Endothelial cell of umbilical vein (primary cell): ENCODE measurements at regions not wholly inside any gene's neighbourhood (a gene's known extent, or its start where the extent isn't known, plus 50 kb on each side); places are given as distances from the start of the nearest gene placed in this dataset.

Source experiments
- BruUV-seq: library from RNA; stranded (reverse); fragments of 400-500 nt; replicated peaks from 2 replicates; lab custom pipeline; 2021; lab: Mats Ljungman, UMichigan
- CTCF ChIA-PET: fragments of 300-600, 350-600 bp; sonication (Branson Sonifier 250); formaldehyde crosslinking; loops from one replicate; lab custom pipeline; 2021; ENCODE audit warnings: antibody characterized with exemption, inconsistent platforms; lab: Charles Lee
- POLR2A ChIA-PET: fragments of 300-600, 350-600 bp; sonication (Branson Sonifier 250); formaldehyde crosslinking; loops from one replicate; lab custom pipeline; 2021; ENCODE audit warnings: antibody characterized with exemption, inconsistent platforms; lab: Charles Lee
- DNase-seq: peaks from one replicate; pipeline ENCODE4 v3.0.0-alpha.2; 2011; ENCODE audit warnings: low read depth, low spot score
- FAIRE-seq: peaks from 2 replicates; lab custom pipeline; 2011; peaks lifted over from hg19 to GRCh38; lab: Jason Lieb, UNC
- H2AFZ ChIP-seq: 2 replicates; pipeline ENCODE4 v1.6.0; 2012; ENCODE audit warnings: low read depth, low read length, control low read depth, inconsistent platforms
- H3K27ac ChIP-seq: 2 replicates; pipeline ENCODE4 v1.5.1; 2011; ENCODE audit warnings: low read depth, mild to moderate bottlenecking, control low read depth, low read length, moderate library complexity; ENCODE audit not compliant: insufficient read depth
- H3K27me3 ChIP-seq, 2 experiments: 2 replicates each; pipeline versions ENCODE4 v1.6.0 to v1.6.1; 2011; ENCODE audit warnings: low read length in 2 of 2, mixed read lengths in 1 of 2; ENCODE audit not compliant: control insufficient read depth in 2 of 2, insufficient read depth in 2 of 2
- H3K36me3 ChIP-seq, 2 experiments: 2 replicates in 1 of 2; 3 replicates in 1 of 2; pipeline ENCODE4 v1.5.1; 2011; ENCODE audit warnings: low read length in 2 of 2, mild to moderate bottlenecking in 1 of 2, moderate library complexity in 1 of 2; ENCODE audit not compliant: control insufficient read depth in 2 of 2, insufficient read depth in 2 of 2; ENCODE audit errors: extremely low read depth in 1 of 2
- H3K4me1 ChIP-seq: 3 replicates; pipeline ENCODE4 v1.5.1; 2011; ENCODE audit warnings: mild to moderate bottlenecking, low read length; ENCODE audit not compliant: control insufficient read depth, insufficient read depth; ENCODE audit errors: extremely low read depth
- H3K4me2 ChIP-seq: 2 replicates; pipeline ENCODE4 v1.6.1; 2011; ENCODE audit warnings: low read length, control low read depth, mixed read lengths; ENCODE audit not compliant: insufficient read depth
- H3K4me3 ChIP-seq, 3 experiments: fragments of 200-600 bp in 1 of 3; sonication (generic), shearing (Covaris generic) in 1 of 3; replicated peaks in 1 of 3; 2 replicates each; pipeline ENCODE4 v1.5.1; 2011 to 2016; ENCODE audit warnings: control low read depth in 3 of 3, low read length in 3 of 3, mild to moderate bottlenecking in 2 of 3, inconsistent platforms in 1 of 3, low read depth in 1 of 3, moderate library complexity in 1 of 3; ENCODE audit not compliant: insufficient read depth in 1 of 3
- H3K79me2 ChIP-seq: 2 replicates; pipeline ENCODE4 v1.6.0; 2012; ENCODE audit warnings: low read length, inconsistent platforms; ENCODE audit not compliant: control insufficient read depth, insufficient read depth
- H3K9ac ChIP-seq: replicated peaks from 2 replicates; pipeline ENCODE3; 2011; ENCODE audit warnings: low read length, control low read depth; ENCODE audit not compliant: insufficient read depth; ENCODE audit errors: extremely low read depth
- H3K9me1 ChIP-seq: replicated peaks from 3 replicates; pipeline ENCODE4 v1.6.0; 2011; ENCODE audit warnings: mild to moderate bottlenecking, low read length; ENCODE audit not compliant: control insufficient read depth, insufficient read depth; ENCODE audit errors: extremely low read depth
- H3K9me3 ChIP-seq: replicated peaks from 2 replicates; pipeline ENCODE4 v1.5.1; 2012; ENCODE audit warnings: low read length, inconsistent platforms; ENCODE audit not compliant: control insufficient read depth, insufficient read depth
- H4K20me1 ChIP-seq: replicated peaks from 2 replicates; pipeline ENCODE3; 2011; ENCODE audit warnings: mild to moderate bottlenecking, low read length; ENCODE audit not compliant: control insufficient read depth, insufficient read depth; ENCODE audit errors: extremely low read depth
- CTCF ChIP-seq, 2 donors: IDR thresholded peaks; 1 replicate in 1 of 2; 2 replicates in 1 of 2; pipeline ENCODE4 v1.5.1; 2011; ENCODE audit warnings: low read length in 2 of 2, mild to moderate bottlenecking in 2 of 2, moderate library complexity in 2 of 2, control low read depth in 1 of 2, inconsistent platforms in 1 of 2, low read depth in 1 of 2; ENCODE audit not compliant: insufficient read depth in 1 of 2; ENCODE audit errors: extremely low read depth in 1 of 2
- EZH2 ChIP-seq: IDR thresholded peaks from 2 replicates; pipeline ENCODE4 v1.6.1; 2012; ENCODE audit warnings: borderline replicate concordance, low read depth, mild to moderate bottlenecking, moderate library complexity, low read length, inconsistent platforms; ENCODE audit not compliant: severe bottlenecking
- FOS ChIP-seq: IDR thresholded peaks from 2 replicates; pipeline ENCODE4 v1.6.1; 2011; ENCODE audit warnings: mild to moderate bottlenecking, low read length, moderate library complexity, borderline replicate concordance; ENCODE audit not compliant: insufficient read depth
- GATA2 ChIP-seq: IDR thresholded peaks from 2 replicates; pipeline ENCODE4 v1.7.0; 2011; ENCODE audit warnings: low read depth, mild to moderate bottlenecking, moderate library complexity, mixed read lengths, low read length; ENCODE audit not compliant: insufficient read length, insufficient read depth
- JUN ChIP-seq: IDR thresholded peaks from 2 replicates; pipeline ENCODE4 v1.6.1; 2011; ENCODE audit warnings: borderline replicate concordance, low read depth; ENCODE audit not compliant: insufficient read length, insufficient read depth
- MAX ChIP-seq: IDR thresholded peaks from 2 replicates; pipeline ENCODE4 v1.6.1; 2011; ENCODE audit not compliant: insufficient read depth, insufficient read length
- MYC ChIP-seq: IDR thresholded peaks from one replicate; pipeline ENCODE4 v1.6.1; 2011; ENCODE audit warnings: mild to moderate bottlenecking, low read depth, low read length
- POLR2A ChIP-seq: IDR thresholded peaks from 2 replicates; pipeline ENCODE4 v1.6.1; 2012; ENCODE audit warnings: low read depth, mild to moderate bottlenecking, control low read depth, low read length
- POLR2AphosphoS5 ChIP-seq: IDR thresholded peaks from 2 replicates; pipeline ENCODE4 v1.6.1; 2012; ENCODE audit warnings: low read depth, mild to moderate bottlenecking, control low read depth, low read length, moderate library complexity; ENCODE audit not compliant: insufficient read depth
- dilution Hi-C: fragments of 300-500 bp; cut with MboI; formaldehyde crosslinking; loops from one replicate; pipeline ENCODE4 v1.15.0; 2019; ENCODE audit warnings: low sequenced_read_pairs; ENCODE audit not compliant: extremely low pct_ligation_motif_present
- intact Hi-C: fragments of 100-400 bp; cut with micrococcal nuclease; formaldehyde crosslinking; loops from one replicate; pipeline ENCODE4 v1.10.0; 2022

GRCh38 chr5:114001076-114001475, 360.8 kb upstream of the KCNN2 start:
- intact Hi-C loops, result no loop called here
- no peak for FAIRE-seq
- H3K9ac ChIP-seq, result no peak overlapping the region
- H3K4me3 ChIP-seq, result no peak overlapping the region
- dilution Hi-C loops, result no loop called here
- H3K4me2 ChIP-seq, result no peak overlapping the region
- H3K27ac ChIP-seq, result no peak overlapping the region
- H4K20me1 ChIP-seq, result no peaks in the 10 kb centered on the region
- POLR2A ChIA-PET, result no interaction called here
- no peaks in the 10 kb centered on the region for H3K79me2 ChIP-seq
- H3K9me3 ChIP-seq, result no peaks in the 10 kb centered on the region
- TF ChIP-seq GATA2, result no peak
- H3K9me1 ChIP-seq, result no peaks in the 10 kb centered on the region
- CTCF ChIA-PET, result interaction anchor here (1.2 kb wide), 1 partner anchor 446 kb away, joined by 4 read pairs; no protein-coding TSS in a partner anchor
- H3K4me1 ChIP-seq, result no peaks in the 10 kb centered on the region
- no peaks in the 10 kb centered on the region for H3K36me3 ChIP-seq
- H3K27me3 ChIP-seq, result no peaks in the 10 kb centered on the region
- BruUV-seq, result no TSS peak
- DNase-seq, result no peak
- H2AFZ ChIP-seq, result no peak overlapping the region

- Histone ChIP-seq H3K36me3 (no peaks in the 10 kb centered on the region), H3K9me1 (no peaks in the 10 kb centered on the region), H4K20me1 (no peaks in the 10 kb centered on the region), H3K4me2 (no peak overlapping the region), H3K4me3 (no peak overlapping the region), H3K4me1 (no peaks in the 10 kb centered on the region), H2AFZ (no peak overlapping the region), H3K27me3 (no peaks in the 10 kb centered on the region), H3K27ac (no peak overlapping the region), H3K79me2 (no peaks in the 10 kb centered on the region), H3K9me3 (no peaks in the 10 kb centered on the region), H3K9ac (no peak overlapping the region)
- TF ChIP-seq GATA2 (no peak), MAX (no peak), CTCF (IDR thresholded peaks at IDR 0.05; ENCODE audit: extremely low read depth in 1 of 2, insufficient read depth in 1 of 2, low read depth in 1 of 2, low read length in 2 of 2) (no peak), MYC (no peak), EZH2 (no peak), FOS (no peak), POLR2A (no peak), POLR2AphosphoS5 (no peak), JUN (no peak)
- dilution Hi-C loops, result no loop called here
- ChIA-PET POLR2A (no interaction called here), CTCF (interaction anchor here (0.7 kb wide), 1 partner anchor 8 kb away, joined by 3 read pairs; no protein-coding TSS in a partner anchor)
- intact Hi-C loops, result no loop called here
- no peak for DNase-seq
- no peak for FAIRE-seq
- no TSS peak for BruUV-seq
Observed at GRCh38 chr5:114006582-114006981, 355.3 kb upstream of the KCNN2 start.
